Ovary (tissue), 3 donors: ENCODE measurements at regions not wholly inside any gene's neighbourhood (a gene's known extent, or its start where the extent isn't known, plus 50 kb on each side); places are given as distances from the start of the nearest gene placed in this dataset.

Source experiments
- EP300 ChIP-seq: sonication (generic); formaldehyde crosslinking; IDR thresholded peaks from one replicate; pipeline ENCODE4 v1.6.1; 2017; ENCODE audit warnings: antibody characterized with exemption
- POLR2A ChIP-seq: fragments of 450-650 bp; IDR thresholded peaks from one replicate; pipeline ENCODE4 v1.6.1; 2017; ENCODE audit warnings: antibody characterized with exemption, mild to moderate bottlenecking, moderate library complexity
- TF ChIP-seq, protein P1 (sequence below), 3 donors: fragments of 450-650 bp in 2 of 3; fragments of 200-600 bp in 1 of 3; IDR thresholded peaks; one replicate each; pipeline versions ENCODE4 v1.5.1 to v1.8.0; 2016 to 2022; ENCODE audit warnings: antibody characterized with exemption in 3 of 3, mild to moderate bottlenecking in 1 of 3
- donor health status: DM: no; HTN: no; CAD: no.

DNA sequence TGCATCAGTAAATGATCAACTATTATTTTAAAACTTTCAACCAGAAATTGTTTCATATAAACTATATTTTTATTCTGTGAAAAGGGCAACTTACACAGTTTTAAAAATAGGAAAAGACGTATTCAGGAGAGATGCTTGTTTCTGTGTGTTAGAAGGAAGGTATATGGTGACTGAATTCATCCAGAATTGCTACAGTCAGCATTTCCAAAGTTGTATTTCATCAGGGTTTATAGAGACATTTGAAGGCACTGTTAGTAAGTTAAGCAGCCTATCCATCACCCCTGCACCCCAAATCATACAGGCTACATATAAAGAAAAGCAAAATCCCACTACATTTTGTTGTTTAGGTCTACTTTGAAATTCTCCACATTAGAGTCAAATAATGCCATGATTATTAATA is 716.0 kb downstream of the KCTD16 start:
- no peak for TF ChIP-seq EP300
- TF ChIP-seq, protein P1, sequence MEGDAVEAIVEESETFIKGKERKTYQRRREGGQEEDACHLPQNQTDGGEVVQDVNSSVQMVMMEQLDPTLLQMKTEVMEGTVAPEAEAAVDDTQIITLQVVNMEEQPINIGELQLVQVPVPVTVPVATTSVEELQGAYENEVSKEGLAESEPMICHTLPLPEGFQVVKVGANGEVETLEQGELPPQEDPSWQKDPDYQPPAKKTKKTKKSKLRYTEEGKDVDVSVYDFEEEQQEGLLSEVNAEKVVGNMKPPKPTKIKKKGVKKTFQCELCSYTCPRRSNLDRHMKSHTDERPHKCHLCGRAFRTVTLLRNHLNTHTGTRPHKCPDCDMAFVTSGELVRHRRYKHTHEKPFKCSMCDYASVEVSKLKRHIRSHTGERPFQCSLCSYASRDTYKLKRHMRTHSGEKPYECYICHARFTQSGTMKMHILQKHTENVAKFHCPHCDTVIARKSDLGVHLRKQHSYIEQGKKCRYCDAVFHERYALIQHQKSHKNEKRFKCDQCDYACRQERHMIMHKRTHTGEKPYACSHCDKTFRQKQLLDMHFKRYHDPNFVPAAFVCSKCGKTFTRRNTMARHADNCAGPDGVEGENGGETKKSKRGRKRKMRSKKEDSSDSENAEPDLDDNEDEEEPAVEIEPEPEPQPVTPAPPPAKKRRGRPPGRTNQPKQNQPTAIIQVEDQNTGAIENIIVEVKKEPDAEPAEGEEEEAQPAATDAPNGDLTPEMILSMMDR (IDR thresholded peaks at IDR 0.05): no peak
- no peak for TF ChIP-seq POLR2A
